GM18520 (cell line): ENCODE measurements at regions not wholly inside any gene's neighbourhood (a gene's known extent, or its start where the extent isn't known, plus 50 kb on each side); places are given as distances from the start of the nearest gene placed in this dataset.
"Not testable (repeated sequence)": the region's sequence is repeated elsewhere in the genome, so short reads cannot be mapped to it uniquely, and the experiment has no call there.

ENCODE experiments used
- ATAC-seq: cut with Tn5 transposase; IDR thresholded peaks from one replicate; pipeline ENCODE4 v1.9.1; 2021; ENCODE audit not compliant: unreplicated experiment

GRCh38 chr3:22373182-22373581, 622.2 kb upstream of the ZNF385D start:
- no peak for ATAC-seq

- ATAC-seq = no peak
These were observed 622.8 kb upstream of the ZNF385D start for GRCh38 chr3:22373827-22374226.

GRCh38 chr3:22377421-22377820, 626.4 kb upstream of the ZNF385D start:
- no peak for ATAC-seq

DNA sequence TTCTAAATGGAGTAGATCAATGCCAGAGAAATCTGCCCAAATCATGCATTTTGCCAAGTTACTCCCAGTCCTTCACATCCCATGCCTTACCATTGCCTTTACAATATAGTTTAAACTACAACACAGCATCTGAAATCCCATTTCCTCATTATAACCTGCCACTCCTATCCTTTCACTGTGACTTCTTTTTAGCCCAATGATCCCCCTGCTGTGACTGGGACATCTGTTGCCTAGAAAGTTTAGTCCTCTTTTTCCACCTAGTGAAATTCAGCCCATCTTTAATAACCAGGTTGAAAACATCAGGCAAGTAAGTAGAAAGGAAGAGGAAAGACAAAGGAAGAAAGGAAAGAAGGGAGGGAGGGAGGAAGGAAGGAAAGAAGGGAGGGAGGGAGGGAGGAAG, 627.9 kb upstream of the ZNF385D start:
- no peak for ATAC-seq

DNA sequence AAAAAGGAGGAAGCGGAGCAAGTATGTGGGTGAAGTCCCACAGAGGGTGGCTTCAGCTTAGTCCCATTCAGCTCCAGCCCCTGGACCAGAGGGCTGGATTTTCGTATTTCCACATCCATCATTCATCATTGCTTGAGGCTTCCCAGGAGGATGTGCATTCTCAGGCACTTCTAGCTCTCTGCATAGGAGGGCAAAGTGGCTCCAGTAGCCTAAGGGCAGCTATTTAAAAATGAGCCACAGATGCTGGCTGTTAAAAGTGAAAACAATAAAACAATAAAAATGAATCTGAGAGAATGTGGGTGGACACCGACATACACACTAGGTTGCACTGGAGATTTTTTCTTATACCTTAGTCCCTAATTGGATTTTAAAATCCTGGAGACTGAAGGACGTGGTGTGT, 629.2 kb upstream of the ZNF385D start:
- no peak for ATAC-seq

GRCh38 chr3:22381564-22381963, 630.6 kb upstream of the ZNF385D start:
- ATAC-seq = not testable (repeated sequence)

- no peak for ATAC-seq
These were observed 632.3 kb upstream of the ZNF385D start for GRCh38 chr3:22383285-22383684.

GRCh38 chr3:22386107-22386506, 635.1 kb upstream of the ZNF385D start:
- ATAC-seq = no peak

- no peak for ATAC-seq
These were observed 641.3 kb upstream of the ZNF385D start for GRCh38 chr3:22392286-22392685.

- ATAC-seq = no peak
These were observed 641.8 kb upstream of the ZNF385D start for GRCh38 chr3:22392859-22393258.

- no peak for ATAC-seq
These were observed 648.6 kb upstream of the ZNF385D start for GRCh38 chr3:22399566-22399965.

- ATAC-seq = no peak
These were observed 650.5 kb upstream of the ZNF385D start for GRCh38 chr3:22401499-22401898.

DNA sequence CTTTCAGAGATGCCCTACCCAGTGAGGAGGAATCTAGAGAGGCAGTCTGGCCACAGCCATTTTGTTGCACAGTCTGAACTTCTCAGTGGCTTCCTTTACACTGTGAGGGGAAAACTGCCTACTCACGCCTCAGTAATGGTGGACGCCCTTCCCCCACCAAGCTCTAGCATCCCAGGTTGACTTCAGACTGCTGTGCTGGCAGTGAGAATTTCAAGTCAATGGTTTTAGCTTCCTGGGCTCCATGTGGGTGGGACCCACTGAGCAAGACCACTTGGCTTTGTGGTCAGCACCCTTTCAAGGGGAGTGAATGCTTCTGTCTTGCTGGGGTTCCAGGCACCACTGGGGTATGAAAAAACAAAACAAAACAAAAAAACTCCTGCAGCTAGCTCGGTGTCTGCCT, 663.2 kb upstream of the ZNF385D start:
- ATAC-seq = no peak

DNA sequence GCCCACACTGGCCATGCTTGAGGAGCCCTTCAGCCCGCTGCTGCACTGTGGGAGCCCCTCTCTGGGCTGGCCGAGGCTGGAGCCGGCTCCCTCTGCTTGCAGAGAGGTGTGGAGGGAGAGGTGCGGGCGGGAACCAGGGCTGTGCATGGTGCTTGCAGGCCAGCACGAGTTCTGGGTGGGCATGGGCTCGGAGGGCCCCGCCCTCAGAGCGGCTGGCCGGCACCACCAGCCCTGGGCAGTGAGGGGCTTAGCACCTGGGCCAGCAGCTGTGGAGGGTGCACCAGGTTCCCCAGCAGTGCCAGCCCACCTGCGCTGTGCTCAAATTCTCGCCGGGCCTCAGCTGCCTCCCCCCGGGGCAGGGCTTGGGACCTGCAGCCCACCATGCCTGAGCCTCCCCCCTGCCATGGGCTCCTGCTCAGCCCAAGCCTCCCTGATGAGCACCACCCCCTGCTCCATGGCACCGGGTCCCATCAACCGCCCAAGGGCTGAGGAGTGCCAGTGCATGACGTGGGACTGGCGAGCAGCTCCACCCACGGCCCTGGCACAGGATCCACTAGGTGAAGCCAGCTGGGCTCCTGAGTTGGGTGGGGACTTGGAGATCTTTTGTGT, 665.9 kb upstream of the ZNF385D start:
- ATAC-seq = not testable (repeated sequence)

DNA sequence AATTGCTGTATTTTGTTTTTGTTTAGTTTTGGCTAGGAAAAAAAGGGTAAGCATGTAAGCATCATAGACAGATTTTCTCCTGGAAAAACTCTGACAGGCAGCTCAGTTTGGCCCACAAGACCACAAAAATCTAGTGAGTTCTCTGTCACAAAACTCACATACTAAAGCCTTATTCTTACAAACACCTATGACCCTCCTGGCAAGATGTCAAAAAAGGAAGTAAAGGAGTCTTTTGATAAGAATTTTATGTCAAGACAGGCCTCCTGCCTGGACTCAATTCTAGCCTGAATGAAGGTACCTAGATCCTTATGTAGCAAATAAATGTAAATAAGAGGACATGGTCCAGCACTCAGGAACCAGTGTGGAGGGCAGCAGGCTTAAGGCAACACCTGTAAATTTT, 668.3 kb upstream of the ZNF385D start:
- ATAC-seq = no peak

- ATAC-seq = no peak
These were observed 670.6 kb upstream of the ZNF385D start for GRCh38 chr3:22421589-22421988.

- ATAC-seq = no peak
These were observed 680.3 kb upstream of the ZNF385D start for GRCh38 chr3:22431334-22431733.

GRCh38 chr3:22439626-22440025, 688.6 kb upstream of the ZNF385D start:
- ATAC-seq = no peak

DNA sequence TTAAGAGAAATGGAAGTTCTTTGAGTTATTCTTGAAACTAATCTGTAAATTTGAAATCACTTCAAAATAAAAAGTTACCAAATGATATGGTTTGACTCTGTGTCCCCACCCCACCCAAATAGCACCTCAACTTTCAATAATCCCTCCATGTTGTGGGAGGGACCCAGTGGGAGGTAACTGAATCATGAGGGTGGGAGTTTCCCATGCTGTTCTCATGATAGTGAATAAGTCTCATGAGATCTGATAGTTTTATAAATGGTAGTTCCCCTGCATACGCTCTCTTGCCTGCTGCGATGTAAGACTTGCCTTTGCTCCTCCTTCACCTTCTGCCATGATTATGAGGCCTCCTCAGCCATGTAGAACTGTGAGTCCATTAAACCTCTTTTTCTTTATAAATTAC, 690.7 kb upstream of the ZNF385D start:
- ATAC-seq = no peak

GRCh38 chr3:22443571-22444233, 692.7 kb upstream of the ZNF385D start:
- no peak for ATAC-seq

GRCh38 chr3:22445336-22445735, 694.3 kb upstream of the ZNF385D start:
- not testable (repeated sequence) for ATAC-seq

DNA sequence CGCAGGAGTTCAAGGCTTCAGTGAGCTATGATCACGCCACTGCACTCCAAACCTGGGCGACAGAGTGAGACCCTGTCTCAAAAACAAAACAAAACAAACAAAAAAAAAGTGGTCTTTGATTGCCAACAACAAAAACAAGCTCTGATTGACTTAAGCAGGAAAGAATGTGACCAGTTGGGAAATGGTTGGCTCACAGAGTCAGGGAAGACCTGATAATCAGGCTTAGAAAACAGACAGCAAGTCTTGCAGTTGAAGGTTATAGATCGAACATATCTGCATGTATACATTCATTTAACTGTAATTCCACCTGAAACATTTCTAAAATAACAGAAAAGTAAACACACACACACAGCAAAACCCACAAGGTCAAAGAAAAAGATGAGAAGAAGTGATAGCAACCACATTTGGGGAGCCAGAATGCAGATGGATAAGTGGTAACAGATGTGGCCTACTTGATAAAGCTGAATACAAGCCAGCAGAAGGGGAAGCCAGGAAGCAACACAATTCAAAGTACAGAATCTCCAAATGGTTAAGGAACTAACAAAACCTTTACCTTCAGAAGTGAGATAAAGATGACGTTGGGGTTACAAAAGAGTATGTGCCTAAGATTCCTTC, 699.9 kb upstream of the ZNF385D start:
- no peak for ATAC-seq

- no peak for ATAC-seq
These were observed 700.5 kb upstream of the ZNF385D start for GRCh38 chr3:22451501-22451900.
